Panc1 (cell line): ENCODE measurements at regions not wholly inside any gene's neighbourhood (a gene's known extent, or its start where the extent isn't known, plus 50 kb on each side); places are given as distances from the start of the nearest gene placed in this dataset.

Experiments
- CTCF ChIP-seq: fragments of 450-650 bp; IDR thresholded peaks from 2 replicates; pipeline ENCODE4 v1.5.1; 2017; ENCODE audit warnings: mild to moderate bottlenecking
- TCF7L2 ChIP-seq: IDR thresholded peaks from 2 replicates; pipeline ENCODE4 v1.6.1; 2011; ENCODE audit warnings: mild to moderate bottlenecking, low read depth, low read length, inconsistent platforms

GRCh38 chr13:62043600-62043999, 628.0 kb upstream of the PCDH20 start:
- TF ChIP-seq CTCF (no peak), TCF7L2 (no peak)
